ENCODE measurements at regions not wholly inside any gene's neighbourhood (a gene's known extent, or its start where the extent isn't known, plus 50 kb on each side); places are given as distances from the start of the nearest gene placed in this dataset.

DNA sequence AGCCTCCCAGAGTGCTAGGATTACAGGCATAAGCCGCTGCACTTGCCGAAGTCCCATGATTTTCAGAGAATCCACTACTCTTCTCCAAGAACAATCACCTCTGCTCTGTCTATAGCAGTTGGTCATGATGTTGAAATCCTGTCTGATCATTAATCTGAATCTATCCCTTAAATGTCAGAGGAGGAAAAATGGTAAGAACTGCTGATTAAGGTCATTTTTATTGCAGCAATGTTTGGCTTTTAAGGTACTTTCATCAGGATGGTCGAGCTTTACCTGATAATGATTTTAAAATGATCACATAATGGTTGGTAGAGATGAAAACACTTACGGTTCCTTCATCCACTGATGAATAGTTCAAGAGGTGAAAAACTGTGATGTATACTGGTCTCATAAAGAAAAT, 968.6 kb downstream of the TLE4 start:
- Mint-ChIP-seq H3K4me3 (ENCODE audit: unreplicated experiment) (no peak overlapping the region), H3K9me3 (ENCODE audit: unreplicated experiment) (no peaks in the 10 kb centered on the region), H3K27me3 (ENCODE audit: insufficient read depth, unreplicated experiment) (no peaks in the 10 kb centered on the region), H3K36me3 (ENCODE audit: insufficient read depth, unreplicated experiment) (no peaks in the 10 kb centered on the region), H3K4me1 (ENCODE audit: insufficient read depth, unreplicated experiment) (no peaks in the 10 kb centered on the region), H3K27ac (ENCODE audit: low read depth, unreplicated experiment) (no peak overlapping the region)
- intact Hi-C loops (cut with micrococcal nuclease), result no loop called here
- ChIA-PET CTCF (interaction anchor here (1.1 kb wide), 1 partner anchor 50 kb away, joined by 4 read pairs; no protein-coding TSS in a partner anchor), POLR2A (interaction anchor here (0.9 kb wide), 1 partner anchor 16 kb away, joined by 3 read pairs; no protein-coding TSS in a partner anchor)
- no peak for DNase-seq (ENCODE audit: unreplicated experiment)
- BruUV-seq (replicated peaks), result no TSS peak
- TF ChIP-seq CTCF (IDR thresholded peaks at IDR 0.05; ENCODE audit: unreplicated experiment), result no peak

GRCh38 chr9:80538976-80539375, 967.2 kb downstream of the TLE4 start:
- Mint-ChIP-seq H3K27me3 (ENCODE audit: insufficient read depth, unreplicated experiment) (no peaks in the 10 kb centered on the region), H3K4me3 (ENCODE audit: unreplicated experiment) (no peak overlapping the region), H3K27ac (ENCODE audit: low read depth, unreplicated experiment) (no peak overlapping the region), H3K4me1 (ENCODE audit: insufficient read depth, unreplicated experiment) (no peaks in the 10 kb centered on the region), H3K9me3 (ENCODE audit: unreplicated experiment) (no peaks in the 10 kb centered on the region), H3K36me3 (ENCODE audit: insufficient read depth, unreplicated experiment) (no peaks in the 10 kb centered on the region)
- intact Hi-C loops (cut with micrococcal nuclease), result no loop called here
- POLR2A ChIA-PET, result no interaction called here
- no peak for TF ChIP-seq CTCF (IDR thresholded peaks at IDR 0.05; ENCODE audit: unreplicated experiment)
- no peak for DNase-seq (ENCODE audit: unreplicated experiment)
- CTCF ChIA-PET, result no interaction called here
- no TSS peak for BruUV-seq (replicated peaks)

GRCh38 chr9:80522465-80522864, 950.7 kb downstream of the TLE4 start:
- no TSS peak for BruUV-seq (replicated peaks)
- no peak for DNase-seq (ENCODE audit: unreplicated experiment)
- intact Hi-C loops (cut with micrococcal nuclease), result no loop called here
- TF ChIP-seq CTCF (IDR thresholded peaks at IDR 0.05; ENCODE audit: unreplicated experiment), result no peak
- Mint-ChIP-seq H3K9me3 (ENCODE audit: unreplicated experiment) (no peaks in the 10 kb centered on the region), H3K27ac (ENCODE audit: low read depth, unreplicated experiment) (no peak overlapping the region), H3K4me1 (ENCODE audit: insufficient read depth, unreplicated experiment) (no peaks in the 10 kb centered on the region), H3K36me3 (ENCODE audit: insufficient read depth, unreplicated experiment) (no peaks in the 10 kb centered on the region), H3K4me3 (ENCODE audit: unreplicated experiment) (no peak overlapping the region), H3K27me3 (ENCODE audit: insufficient read depth, unreplicated experiment) (no peaks in the 10 kb centered on the region)
- CTCF ChIA-PET, result no interaction called here
- POLR2A ChIA-PET, result no interaction called here

DNA sequence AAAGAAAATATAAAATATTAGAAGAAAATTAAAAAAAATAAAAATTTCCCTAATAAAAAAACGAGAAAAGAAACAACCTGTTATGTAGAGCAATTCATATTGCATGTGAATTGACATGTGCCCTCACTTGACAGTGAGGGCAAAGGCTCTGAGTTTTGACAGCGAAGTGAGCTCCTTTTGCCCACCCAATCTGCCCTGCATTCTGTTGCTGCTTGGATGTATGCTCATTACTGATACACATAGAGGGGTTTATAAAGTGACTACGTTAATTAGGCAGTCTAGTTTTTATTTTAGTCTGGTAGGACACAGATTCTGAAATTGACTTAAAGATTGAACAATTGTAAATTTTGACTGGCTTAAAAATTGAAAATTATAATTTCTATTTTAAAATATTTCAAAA, 949.4 kb downstream of the TLE4 start:
- no peaks in the 10 kb centered on the region for H3K27me3 Mint-ChIP-seq (ENCODE audit: insufficient read depth, unreplicated experiment)
- DNase-seq (ENCODE audit: unreplicated experiment), result no peak
- no TSS peak for BruUV-seq (replicated peaks)
- H3K4me1 Mint-ChIP-seq (ENCODE audit: insufficient read depth, unreplicated experiment), result peaks cover 5% of the 10 kb centered on the region
- CTCF ChIA-PET, result no interaction called here
- no peak overlapping the region for H3K27ac Mint-ChIP-seq (ENCODE audit: low read depth, unreplicated experiment)
- TF ChIP-seq CTCF (IDR thresholded peaks at IDR 0.05; ENCODE audit: unreplicated experiment), result no peak
- POLR2A ChIA-PET, result no interaction called here
- H3K4me3 Mint-ChIP-seq (ENCODE audit: unreplicated experiment), result no peak overlapping the region
- intact Hi-C loops (cut with micrococcal nuclease), result no loop called here
- no peaks in the 10 kb centered on the region for H3K9me3 Mint-ChIP-seq (ENCODE audit: unreplicated experiment)
- H3K36me3 Mint-ChIP-seq (ENCODE audit: insufficient read depth, unreplicated experiment), result no peaks in the 10 kb centered on the region

All from MCF 10A (cell line).